Stimulated activated CD4-positive, alpha-beta T cell treated with anti-CD3 and anti-CD28 coated beads, TNF-alpha, amount 100 ng/mL, for 1 hour (primary cell): ENCODE measurements at regions not wholly inside any gene's neighbourhood (a gene's known extent, or its start where the extent isn't known, plus 50 kb on each side); places are given as distances from the start of the nearest gene placed in this dataset.
"Not testable (repeated sequence)": the region's sequence is repeated elsewhere in the genome, so short reads cannot be mapped to it uniquely, and the experiment has no call there.

ENCODE experiments used
- DNase-seq, 3 donors: peaks; one replicate each; pipeline ENCODE4 v3.0.0-alpha.2; 2020; ENCODE audit warnings: low read depth in 3 of 3, low spot score in 1 of 3

GRCh38 chr5:138649316-138649720 is 74.1 kb upstream of the HSPA9 start:
- no peak for DNase-seq

DNA sequence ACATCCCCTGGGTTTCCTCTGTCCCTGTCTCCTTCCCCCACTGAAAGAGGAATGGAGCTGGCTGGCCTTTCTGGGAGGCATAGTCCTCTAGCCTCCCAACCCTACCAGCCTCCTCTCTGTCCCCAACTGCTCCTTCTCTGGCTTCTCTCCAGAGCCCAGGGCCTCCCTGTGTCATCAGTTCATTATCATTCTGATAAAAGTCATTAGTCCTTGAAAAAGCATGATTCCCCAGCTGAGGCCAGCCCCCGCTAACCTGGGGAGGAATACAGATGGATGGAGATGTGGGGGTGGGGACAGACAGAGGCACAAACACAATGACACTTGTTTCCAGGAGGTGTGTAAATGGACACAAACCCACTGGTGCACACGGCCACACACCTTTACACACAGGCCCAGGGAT is 73.6 kb upstream of the HSPA9 start:
- DNase-seq = no peak

- DNase-seq = no peak
Measured at GRCh38 chr5:138647794-138648410, 72.7 kb upstream of the HSPA9 start.

GRCh38 chr5:138647261-138647788 is 72.1 kb upstream of the HSPA9 start:
- DNase-seq = no peak

DNA sequence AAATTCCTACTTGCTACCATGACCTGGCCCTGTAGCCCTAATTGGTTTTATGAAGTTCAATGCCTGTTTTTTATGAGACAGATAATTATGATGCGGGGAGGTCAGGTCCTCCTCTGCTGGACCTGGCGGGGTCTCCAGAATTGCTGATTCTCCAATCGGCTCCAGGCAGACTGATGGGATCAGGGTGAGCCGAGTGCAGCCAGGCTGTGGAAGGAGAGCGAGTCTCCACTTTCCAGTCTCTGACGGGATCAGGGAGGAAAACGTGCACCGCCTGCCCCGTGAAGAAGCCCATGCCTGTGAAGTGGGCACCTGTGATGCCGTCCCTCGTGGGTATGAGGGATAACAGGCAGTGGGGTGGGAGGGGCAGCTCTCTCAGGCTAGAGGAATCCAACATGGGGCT is 71.5 kb upstream of the HSPA9 start:
- DNase-seq = no peak

DNA sequence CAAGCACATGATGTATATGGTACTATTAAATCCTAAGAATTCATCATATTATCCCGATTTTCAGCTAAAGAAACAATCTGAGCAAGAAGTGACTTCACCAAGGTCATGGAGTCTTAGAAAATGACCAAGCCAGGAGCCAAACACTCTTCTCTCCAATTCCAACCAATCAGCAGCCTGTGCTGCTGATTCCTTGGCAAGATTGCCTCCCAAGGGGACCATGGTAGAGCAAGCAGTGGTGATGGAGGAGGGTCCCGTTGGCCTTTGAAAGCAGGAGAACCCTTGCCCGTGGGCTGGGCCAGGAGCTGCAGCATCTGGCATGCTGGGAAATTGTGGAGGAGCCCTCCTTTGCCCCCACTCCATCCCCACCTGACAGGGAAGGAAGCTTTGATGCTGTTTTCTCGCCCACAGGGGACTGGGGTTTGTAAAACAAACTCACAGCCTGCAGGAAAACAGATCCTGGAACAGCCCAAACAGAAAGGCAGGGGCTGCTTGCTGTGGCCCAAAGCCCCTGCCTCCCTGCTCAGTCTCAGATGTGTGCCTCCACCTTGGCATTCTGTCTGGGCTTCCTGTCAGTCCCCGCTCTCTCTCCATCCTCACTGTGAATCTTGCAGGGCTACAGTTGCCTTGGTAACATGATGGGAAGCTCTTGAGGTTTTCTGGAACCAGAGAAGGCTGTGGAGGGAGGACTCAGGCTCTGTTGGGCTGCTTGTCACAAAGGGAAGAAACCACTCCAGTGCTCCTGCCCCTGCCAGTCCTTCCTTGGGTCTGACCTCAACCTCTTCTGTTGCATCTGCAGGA is 70.8 kb upstream of the HSPA9 start:
- DNase-seq = no peak

DNA sequence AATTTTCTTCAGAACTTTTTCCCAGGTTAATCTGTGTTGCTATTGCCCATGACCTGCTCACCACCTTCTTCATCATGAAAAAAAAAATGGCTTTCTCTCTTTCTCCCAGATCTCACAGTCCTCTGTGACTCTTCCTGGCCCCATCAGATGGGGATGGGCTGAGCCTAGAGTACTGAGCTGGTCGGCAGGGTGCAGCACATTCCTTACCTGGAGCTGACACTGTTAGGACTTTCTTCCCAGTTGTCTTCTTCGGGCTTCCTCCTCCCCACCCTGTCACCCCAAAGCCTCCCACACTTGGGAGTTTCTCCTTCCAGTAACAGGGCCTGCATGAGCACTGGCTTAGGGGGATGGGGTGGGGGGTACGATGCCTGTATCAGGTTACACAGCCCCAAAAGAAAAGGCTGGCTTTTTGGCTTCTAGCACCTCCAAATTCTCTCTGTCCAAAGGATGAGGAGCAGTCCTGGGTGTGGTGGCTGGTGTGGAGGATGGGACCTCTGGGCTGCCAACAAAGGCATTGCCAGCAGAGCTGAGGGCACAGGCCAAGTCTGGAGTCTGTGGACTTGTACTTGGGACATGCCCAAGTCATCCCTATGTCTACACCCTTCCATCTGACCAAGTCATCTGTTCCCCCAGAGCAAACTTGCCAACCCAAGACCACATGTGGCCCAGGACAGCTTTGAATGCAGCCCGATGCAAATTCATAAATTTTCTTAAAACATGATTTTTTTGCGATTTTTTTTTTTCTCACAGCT is 68.0 kb upstream of the HSPA9 start:
- DNase-seq = no peak

- DNase-seq = peak in 2 of 3 donors; percentile 27 to 67
Measured at GRCh38 chr5:138641547-138642298, 66.5 kb upstream of the HSPA9 start.

GRCh38 chr5:138640646-138641254 is 65.5 kb upstream of the HSPA9 start:
- no peak for DNase-seq

GRCh38 chr5:138640138-138640537 is 64.9 kb upstream of the HSPA9 start:
- no peak for DNase-seq

DNA sequence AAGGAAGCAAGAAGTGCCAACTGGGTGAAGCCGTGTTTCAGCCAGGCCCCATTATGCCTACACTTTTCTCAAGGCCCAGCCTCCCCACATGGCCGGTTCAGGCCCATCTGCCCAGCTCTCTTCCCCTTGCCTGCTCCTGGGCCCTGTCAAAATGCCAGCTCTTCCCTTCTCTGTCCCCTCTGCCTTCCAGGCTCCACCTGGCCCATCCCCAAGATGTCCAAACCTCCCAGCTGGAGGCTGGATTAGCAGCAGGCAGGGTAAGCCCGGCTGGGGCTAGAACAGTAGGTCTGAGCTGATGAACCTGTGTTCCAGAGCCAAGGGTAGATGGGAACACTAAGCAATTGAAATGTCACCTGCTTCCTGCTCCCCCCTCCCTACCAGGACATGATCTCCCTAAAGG is 64.1 kb upstream of the HSPA9 start:
- no peak for DNase-seq

DNA sequence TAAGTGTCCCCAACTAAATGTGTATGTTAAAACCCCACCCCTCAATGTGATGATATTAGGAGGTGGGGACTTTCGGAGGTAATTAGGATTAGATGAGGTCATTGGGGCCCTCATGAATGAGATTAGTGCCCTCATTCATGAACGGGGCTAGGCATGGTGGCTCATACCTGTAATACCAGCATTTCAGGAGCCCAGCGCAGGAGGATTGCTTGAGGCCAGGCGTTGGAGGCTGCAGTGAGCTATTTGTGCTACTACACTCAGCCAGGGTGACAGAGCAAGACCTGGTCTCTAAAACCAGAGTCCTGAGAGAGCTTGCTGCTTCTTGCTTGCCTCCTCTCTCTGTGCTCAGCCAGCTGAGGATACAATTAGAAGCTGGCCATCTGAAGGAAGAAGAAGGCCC is 62.1 kb upstream of the HSPA9 start:
- no peak for DNase-seq

- no peak for DNase-seq
Measured at GRCh38 chr5:138636398-138636944, 61.3 kb upstream of the HSPA9 start.

DNA sequence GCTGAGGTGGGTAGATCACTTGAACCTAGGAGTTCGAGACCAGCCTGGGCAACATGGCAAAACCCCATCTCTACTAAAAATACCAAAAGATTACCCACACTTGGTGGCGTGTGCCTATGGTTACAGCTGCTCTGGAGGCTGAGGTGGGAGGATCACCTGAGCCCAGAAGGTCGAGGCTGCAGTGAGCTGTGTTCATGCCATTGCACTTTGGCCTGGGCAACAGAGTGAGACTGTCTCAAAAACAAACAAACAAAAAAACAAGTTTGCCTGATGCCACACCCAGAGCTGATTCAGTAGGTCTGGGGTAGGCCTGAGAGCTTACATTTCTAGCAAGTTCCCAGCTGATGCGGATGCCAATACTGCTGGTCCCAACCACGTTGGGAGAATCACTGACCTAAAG is 60.5 kb upstream of the HSPA9 start:
- DNase-seq = no peak

DNA sequence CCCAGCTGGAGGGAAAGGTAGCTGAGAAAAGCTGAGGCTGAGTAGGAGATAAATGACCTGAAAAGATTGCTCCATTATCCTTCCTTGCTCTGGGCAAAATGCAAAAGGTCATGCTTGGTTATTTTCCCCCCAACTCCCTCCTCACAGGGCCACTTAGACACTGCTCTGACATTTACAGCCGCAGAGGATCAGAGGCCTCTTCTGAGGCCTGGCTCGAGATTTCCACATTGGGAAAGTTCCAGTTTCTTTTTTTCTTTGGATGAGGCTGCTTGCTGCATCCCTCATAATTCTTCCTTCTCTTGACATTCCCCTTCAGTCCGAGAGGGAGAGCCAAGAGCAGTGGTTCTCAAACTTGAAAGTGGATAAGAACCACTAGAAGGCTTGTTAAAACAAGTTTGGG is 60.1 kb upstream of the HSPA9 start:
- DNase-seq = no peak

GRCh38 chr5:138634804-138635203 is 59.6 kb upstream of the HSPA9 start:
- DNase-seq = not testable (repeated sequence)

DNA sequence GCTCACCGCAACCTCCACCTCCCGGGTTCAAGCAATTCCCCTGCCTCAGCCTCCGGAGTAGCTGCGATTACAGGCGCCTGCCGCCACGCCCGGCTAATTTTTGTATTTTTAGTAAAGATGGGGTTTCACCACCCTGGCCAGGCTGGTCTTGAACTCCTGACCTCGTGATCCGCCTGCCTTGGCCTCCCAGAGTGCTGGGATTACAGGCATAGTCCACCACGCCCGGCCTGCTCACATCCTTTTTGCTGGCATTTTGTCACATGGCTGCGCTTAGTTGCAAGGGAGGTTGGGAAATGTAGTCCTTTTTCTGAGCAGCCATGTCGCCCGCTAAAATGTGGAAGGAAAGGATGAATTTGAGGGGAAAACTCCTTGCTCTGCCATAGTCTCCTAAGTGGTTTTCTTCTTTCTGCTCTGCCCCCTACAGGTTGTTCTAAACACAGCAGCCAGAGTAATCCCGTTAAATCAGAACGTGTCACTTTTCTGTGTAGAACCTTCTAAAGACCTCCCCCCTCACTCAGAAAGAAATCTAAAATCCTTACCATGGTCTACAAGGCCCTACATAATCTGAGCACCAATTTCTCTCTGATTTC is 57.8 kb upstream of the HSPA9 start:
- DNase-seq = no peak

GRCh38 chr5:138631096-138631928 is 56.1 kb upstream of the HSPA9 start:
- no peak for DNase-seq

- no peak for DNase-seq
Measured at GRCh38 chr5:138629392-138629791, 54.2 kb upstream of the HSPA9 start.
